Activated CD4-positive, alpha-beta T cell treated with anti-CD3 and anti-CD28 coated beads, Interleukin-2, Interleukin-6, amounts not matched to agents 100 ng/mL and 50 ng/mL, durations not matched to agents 16 hours and 8 hours (primary cell): ENCODE measurements at regions not wholly inside any gene's neighbourhood (a gene's known extent, or its start where the extent isn't known, plus 50 kb on each side); places are given as distances from the start of the nearest gene placed in this dataset.

Experiments
- DNase-seq: peaks from one replicate; pipeline ENCODE4 v3.0.0-alpha.2; 2020

DNA sequence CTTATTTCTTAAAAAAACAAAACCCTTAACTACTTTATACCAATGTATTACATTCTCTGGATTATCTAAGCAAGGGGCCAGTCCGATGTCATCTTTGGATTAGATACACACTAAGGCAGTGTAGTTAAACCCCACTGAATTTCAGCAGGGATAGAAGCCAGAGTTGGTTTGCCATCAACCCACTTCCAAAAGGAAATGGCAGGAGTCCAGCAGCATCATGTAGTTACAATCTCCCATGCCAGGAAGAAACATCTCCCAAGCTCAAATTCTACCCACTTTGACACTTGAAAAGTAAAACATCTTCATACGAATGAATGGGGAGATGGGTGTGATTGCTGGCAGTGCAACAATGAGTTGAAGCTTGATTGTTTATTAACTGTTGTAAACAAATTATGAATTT lies 203.5 kb upstream of the PLXNC1 start:
- no peak for DNase-seq

DNA sequence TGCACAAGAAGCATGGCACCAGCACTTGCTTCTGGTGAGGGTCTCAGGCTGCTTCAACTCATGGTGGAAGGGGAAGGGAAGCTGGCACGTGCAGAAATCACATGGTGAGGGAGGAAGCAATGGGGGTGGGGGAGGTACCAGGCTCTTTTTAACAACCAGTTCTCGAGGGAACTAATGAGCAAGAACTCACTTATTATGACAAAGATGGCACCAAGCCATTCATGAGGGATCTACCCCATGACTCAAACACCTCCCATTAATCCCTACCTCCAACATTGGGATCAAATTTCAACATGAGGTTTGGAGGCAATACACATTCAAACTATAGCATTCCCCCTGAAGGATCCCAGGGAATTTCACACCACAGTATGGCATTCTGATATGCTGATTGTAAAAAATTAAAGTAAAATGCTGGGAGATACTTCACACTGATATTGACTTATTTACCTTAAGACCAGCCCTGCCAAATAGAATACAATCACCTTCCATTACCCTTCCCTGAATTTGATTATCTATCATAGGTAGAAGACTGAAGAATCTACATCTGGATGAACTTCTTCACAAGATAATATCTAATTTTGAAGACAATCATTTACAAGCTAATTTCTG lies 201.7 kb upstream of the PLXNC1 start:
- no peak for DNase-seq

- DNase-seq = no peak
Measured at GRCh38 chr12:93947486-93947885, 200.9 kb upstream of the PLXNC1 start.

- DNase-seq = no peak
Measured at GRCh38 chr12:93950311-93950710, 198.1 kb upstream of the PLXNC1 start.

GRCh38 chr12:93954166-93955112 lies 193.9 kb upstream of the PLXNC1 start:
- DNase-seq = no peak

GRCh38 chr12:93956551-93956950 lies 191.8 kb upstream of the PLXNC1 start:
- DNase-seq = no peak

DNA sequence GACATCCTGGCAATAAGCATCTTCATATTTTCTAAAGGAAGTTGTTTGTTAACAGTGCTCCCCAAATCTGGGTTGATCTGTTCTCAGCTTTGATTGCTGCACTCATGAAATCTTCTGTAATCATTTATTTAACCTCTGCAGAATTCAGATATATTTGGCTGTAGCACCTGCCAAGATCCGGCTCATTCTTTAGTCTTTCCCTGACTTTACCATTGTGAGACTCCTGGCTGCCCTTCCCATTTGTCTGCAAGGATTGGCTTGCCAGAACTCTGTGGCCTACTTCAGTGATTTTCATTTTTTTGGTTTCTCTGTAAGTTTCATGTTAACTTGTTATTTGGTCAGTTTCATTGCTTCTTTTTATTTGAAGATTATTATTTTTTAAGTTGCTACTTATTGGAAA lies 191.2 kb upstream of the PLXNC1 start:
- no peak for DNase-seq

DNA sequence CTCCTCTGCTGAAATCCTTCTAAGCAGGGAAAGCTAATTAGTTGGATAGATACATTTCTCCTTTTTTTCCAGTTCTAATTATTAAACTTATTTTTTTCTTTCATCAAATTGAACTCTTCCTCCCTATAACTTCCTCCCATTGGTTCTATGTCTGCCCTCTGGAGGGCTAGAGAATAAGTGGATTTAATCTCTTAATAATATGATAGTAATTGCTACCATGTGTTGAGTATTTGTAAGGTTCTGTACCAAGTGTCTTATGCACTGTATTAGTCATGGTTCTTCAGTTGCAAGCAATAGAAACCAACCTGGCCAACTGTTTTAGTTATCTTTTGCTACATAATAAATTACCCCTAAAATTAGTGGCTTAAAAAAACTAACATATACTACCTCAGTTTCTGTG lies 190.5 kb upstream of the PLXNC1 start:
- DNase-seq = no peak

- DNase-seq = no peak
Measured at GRCh38 chr12:93959657-93960056, 188.7 kb upstream of the PLXNC1 start.

DNA sequence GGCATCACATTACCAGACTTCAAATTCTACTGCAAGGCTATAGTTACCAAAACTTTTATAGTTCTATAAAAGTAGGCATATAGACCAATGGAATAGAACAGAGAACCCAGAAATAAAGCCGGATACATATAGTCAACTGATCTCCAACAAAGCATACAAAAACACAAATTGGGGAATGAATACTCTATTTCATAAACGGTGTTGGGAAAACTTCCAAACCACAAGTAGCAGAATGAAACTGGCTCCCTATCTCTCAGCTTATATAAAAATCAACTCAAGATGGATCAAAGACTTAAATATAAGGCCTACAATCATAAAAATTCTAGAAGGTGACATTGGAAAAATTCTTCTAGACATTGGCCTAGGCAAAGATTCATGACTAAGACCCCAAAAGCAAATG lies 187.9 kb upstream of the PLXNC1 start:
- DNase-seq = no peak

DNA sequence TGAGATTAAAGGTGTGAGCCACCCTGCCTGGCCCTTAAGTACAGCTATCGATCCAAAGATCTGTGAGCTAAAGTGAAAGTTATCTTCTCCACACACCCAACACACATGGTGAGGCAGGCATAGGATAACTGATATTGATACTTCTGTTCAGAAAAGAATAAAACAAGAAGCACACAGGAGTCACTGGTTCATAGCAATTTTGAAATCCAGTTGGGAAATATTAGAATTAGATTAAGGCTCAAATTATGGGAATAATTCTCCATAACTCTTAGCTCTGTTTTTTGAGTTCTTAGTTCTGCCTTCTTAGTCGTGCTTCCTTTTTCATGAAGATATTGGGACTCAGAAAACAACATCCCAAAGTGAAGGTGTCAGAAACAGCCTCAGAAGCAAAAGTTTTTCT lies 186.0 kb upstream of the PLXNC1 start:
- DNase-seq = no peak

GRCh38 chr12:93964936-93965335 lies 183.4 kb upstream of the PLXNC1 start:
- no peak for DNase-seq

GRCh38 chr12:93966516-93967133 lies 181.8 kb upstream of the PLXNC1 start:
- no peak for DNase-seq

- DNase-seq = no peak
Measured at GRCh38 chr12:93967454-93967853, 180.9 kb upstream of the PLXNC1 start.

DNA sequence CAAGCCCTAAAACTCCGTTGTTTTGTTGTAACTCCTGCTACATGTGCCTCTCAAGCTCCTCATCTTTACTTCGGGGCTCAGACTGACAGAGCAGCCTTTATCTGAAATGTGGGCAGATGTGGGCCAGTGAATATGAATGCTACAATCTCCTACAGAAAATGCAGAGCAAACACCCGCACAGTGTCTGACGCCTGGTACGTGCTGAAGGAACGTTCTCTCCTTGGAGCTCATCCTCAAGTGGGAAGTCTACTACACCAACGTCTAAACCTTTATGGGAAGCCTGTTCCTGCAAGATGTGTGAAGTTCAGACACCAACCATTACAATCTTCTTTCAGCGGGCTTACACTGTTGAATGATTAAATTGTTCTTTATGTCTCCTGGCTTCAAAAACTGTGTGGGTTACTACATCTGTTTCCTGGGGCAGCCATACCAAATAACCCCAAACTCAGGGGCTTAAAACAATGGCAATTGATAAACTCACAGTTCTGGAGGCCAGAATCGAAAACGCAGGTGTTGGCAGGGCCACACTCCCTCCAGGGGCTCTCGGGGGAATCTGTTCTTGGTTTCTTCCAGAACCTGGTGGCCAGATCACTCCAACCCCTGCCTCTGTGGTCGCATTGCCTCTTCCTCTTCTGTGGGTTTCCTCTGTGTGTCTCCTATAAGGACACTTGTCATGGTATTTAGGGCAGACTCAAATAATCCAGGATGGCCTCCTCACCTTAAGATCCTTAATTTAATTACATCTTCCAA lies 179.7 kb upstream of the PLXNC1 start:
- no peak for DNase-seq

DNA sequence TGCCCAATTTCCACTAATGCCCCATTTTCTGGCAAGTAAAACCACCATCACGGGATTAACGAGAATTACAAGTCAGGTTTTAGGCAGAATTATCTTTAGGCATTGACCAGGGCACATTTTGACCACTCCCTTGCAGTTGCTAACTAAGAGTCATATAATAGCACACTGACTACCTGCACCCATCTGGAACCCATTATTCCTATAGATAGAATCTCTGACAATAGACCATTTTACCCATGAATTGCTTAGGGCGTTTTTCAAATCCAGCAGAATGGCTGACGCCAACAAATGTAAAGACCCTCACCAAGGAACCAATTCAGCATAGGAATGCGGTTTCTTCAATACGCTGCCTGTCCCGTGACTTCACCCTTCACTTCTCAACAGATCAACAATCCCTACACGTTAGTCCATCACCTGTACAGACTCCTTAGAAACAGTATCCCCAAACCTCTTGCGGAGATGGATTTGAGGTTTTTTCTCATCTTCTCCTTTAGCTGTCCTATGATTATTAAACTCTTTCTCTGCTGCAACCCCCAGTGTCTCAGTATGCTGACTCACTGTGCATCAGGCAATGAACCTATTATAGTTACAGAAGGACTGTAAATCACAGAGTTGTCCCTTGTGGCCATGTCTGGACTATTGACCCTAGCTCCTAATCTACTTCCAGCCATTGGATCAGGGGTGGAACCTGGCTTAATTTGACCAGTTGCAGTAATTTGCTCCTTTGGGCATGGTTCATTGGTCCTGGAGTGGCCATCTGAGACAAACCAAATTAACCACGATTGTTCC lies 177.3 kb upstream of the PLXNC1 start:
- DNase-seq = no peak

GRCh38 chr12:93972411-93973208 lies 175.8 kb upstream of the PLXNC1 start:
- DNase-seq = no peak

- DNase-seq = no peak
Measured at GRCh38 chr12:93974252-93974651, 174.1 kb upstream of the PLXNC1 start.

DNA sequence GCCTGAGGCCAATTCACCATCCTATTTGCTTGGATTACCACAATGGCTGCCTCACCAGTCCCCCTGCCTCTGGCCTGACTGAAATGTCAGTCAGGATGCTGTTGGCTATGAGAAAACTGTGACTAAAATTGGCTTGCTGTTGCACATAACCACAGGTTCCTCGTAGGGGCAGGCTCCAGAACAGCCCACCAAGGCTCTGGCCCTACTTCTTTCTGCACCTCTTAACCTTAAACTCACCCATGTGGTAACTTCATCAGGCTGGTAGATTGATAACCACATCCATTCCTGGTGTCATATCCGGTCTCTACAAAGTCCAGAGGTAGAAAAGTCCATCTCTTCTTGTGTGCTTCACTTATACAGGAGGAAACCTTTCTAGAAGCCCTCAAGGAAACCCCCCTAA lies 172.4 kb upstream of the PLXNC1 start:
- no peak for DNase-seq

DNA sequence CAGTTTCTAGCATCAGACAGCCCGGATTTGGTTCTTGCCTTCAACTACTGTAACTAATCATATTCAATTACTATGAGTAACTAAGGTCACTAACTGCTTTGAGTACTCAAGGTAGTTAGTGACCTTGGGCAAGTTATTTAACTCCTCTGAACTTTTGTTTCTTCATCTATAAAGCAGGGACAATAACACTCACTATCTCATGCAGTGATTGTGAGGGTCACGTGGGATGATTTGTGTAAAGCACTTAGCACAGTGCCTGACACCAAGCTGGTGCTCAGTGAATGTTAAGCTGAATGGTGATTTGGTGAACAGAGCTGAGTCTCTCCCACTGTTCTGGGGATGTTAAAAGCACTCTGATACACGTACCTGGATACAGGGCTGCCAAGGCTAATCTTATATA lies 171.3 kb upstream of the PLXNC1 start:
- no peak for DNase-seq

DNA sequence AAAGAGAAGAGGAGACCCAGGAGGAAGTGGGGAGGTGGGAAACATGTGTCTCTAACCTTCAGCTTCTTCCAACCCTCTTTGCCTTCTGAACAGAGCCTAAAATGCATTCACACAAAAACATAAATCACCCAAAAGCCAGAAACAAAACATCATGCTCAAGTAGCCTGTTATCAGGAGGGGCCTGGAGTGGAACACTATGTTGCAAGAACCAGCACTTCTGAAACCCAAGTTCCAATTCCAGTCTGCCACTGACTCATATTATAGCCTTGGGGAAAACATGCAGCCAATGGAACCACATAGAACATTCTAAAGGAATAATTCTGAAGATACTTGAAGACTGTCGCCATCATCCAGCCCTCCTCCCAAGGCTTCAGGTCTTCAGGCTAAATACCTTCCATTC lies 169.8 kb upstream of the PLXNC1 start:
- DNase-seq = no peak

GRCh38 chr12:93979189-93979588 lies 169.2 kb upstream of the PLXNC1 start:
- peak; percentile 6 for DNase-seq
